ENCODE measurements at regions not wholly inside any gene's neighbourhood (a gene's known extent, or its start where the extent isn't known, plus 50 kb on each side); places are given as distances from the start of the nearest gene placed in this dataset.
A peak's percentile ranks its signal among the peaks of the same experiment; 100 is the strongest.

DNA sequence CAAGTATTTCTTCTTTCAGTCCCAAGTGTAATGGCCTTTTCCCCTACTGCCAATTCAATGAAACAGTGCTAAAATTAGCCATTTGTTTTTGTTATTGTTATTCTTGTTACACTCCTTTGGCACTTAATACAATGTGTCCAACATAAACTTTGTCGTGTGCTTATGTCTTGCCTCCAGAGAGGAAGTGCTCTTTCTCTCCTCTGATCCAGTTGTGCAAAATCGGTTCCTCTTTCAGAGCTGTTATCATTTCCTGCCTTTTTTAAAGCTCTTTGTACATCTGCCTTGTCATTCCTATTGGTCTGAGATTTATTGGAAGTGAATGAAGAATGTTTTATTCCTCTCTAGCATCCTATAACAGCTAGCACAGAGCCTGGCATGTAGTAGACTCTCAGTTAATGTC is 623.2 kb upstream of the ID2 start:
- TF ChIP-seq, protein P1, sequence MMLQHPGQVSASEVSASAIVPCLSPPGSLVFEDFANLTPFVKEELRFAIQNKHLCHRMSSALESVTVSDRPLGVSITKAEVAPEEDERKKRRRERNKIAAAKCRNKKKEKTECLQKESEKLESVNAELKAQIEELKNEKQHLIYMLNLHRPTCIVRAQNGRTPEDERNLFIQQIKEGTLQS (IDR thresholded peaks at IDR 0.05), result no peak
- TF ChIP-seq RAD21 (IDR thresholded peaks at IDR 0.05), result peak; percentile 13 to 15
- H3K4me1 ChIP-seq (ENCODE audit: control insufficient read depth in 4 of 4, insufficient read depth in 4 of 4, low read length in 3 of 4), result no peaks in the 10 kb centered on the region
- WGBS, result 74% methylated on average over 2 of the region's 2 CpGs
- H3K9me3 ChIP-seq (ENCODE audit: control insufficient read depth in 4 of 4, low read length in 3 of 4), result no peaks in the 10 kb centered on the region
- no peak for DNase-seq (ENCODE audit: low spot score)
- H3K27ac ChIP-seq (ENCODE audit: low read depth in 1 of 2, low read length in 2 of 2), result no peak overlapping the region
- no peak overlapping the region for H3K4me3 ChIP-seq (ENCODE audit: low read depth in 1 of 3, low read length in 3 of 3)
- no peaks in the 10 kb centered on the region for H3K36me3 ChIP-seq (ENCODE audit: control insufficient read depth in 4 of 4, insufficient read depth in 3 of 4, low read depth in 1 of 4, low read length in 3 of 4)
- no peak overlapping the region for H3K9ac ChIP-seq (ENCODE audit: low read depth in 1 of 2, low read length in 2 of 2)
- no peaks in the 10 kb centered on the region for H3K27me3 ChIP-seq (ENCODE audit: control insufficient read depth in 4 of 4, insufficient read depth in 4 of 4, low read length in 3 of 4)

DNA sequence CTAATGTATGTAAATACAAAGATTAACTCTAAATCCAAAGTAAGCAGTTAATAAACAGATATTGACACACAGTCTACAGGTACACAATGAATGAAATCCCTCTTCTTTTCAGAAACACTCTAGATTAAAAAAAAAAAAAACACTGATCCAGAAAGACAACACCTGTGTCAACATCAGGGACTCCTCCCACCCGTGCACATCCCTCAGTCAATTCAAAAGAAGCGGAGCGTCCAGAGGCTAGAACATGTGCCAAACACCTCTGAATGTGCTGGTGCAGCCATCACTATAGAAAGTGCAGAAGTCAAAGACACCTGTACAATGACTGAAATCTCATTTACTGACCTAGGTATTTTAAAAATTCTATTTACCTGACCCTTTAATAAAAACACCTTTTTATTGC is 622.6 kb upstream of the ID2 start:
- H3K4me3 ChIP-seq (ENCODE audit: low read depth in 1 of 3, low read length in 3 of 3), result no peak overlapping the region

DNA sequence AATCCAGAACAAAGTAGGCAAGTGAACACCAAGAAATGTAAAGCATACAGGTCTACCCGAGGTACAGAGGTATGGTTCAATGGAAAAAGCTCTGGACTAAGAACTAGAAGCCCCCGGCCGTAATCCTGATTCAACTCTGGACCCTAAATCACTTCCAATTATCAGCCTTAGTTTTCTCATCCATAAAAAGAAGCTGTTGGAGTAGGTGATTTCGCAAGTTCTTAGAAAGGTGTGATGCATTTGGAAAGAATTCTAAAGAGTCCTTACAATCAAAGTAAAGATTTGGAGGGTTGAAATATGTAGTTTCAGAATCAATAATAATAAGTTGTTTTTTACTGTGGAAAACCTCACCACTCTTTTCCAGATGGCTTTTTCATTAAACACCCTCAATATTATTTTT is 622.1 kb upstream of the ID2 start:
- Histone ChIP-seq H3K4me1 (ENCODE audit: control insufficient read depth in 4 of 4, insufficient read depth in 4 of 4, low read length in 3 of 4) (no peaks in the 10 kb centered on the region), H3K36me3 (ENCODE audit: control insufficient read depth in 4 of 4, insufficient read depth in 3 of 4, low read depth in 1 of 4, low read length in 3 of 4) (no peaks in the 10 kb centered on the region), H3K9ac (ENCODE audit: low read depth in 1 of 2, low read length in 2 of 2) (no peak overlapping the region), H3K27me3 (ENCODE audit: control insufficient read depth in 4 of 4, insufficient read depth in 4 of 4, low read length in 3 of 4) (no peaks in the 10 kb centered on the region), H3K9me3 (ENCODE audit: control insufficient read depth in 4 of 4, low read length in 3 of 4) (no peaks in the 10 kb centered on the region), H3K4me3 (ENCODE audit: low read depth in 1 of 3, low read length in 3 of 3) (no peak overlapping the region), H3K27ac (ENCODE audit: low read depth in 1 of 2, low read length in 2 of 2) (no peak overlapping the region)
- no peak for DNase-seq (ENCODE audit: low spot score)
- WGBS, result 69% methylated on average over 4 of the region's 4 CpGs
- TF ChIP-seq NR2F2 (IDR thresholded peaks at IDR 0.05), result no peak
- TF ChIP-seq RXRA (IDR thresholded peaks at IDR 0.05), result no peak
- TF ChIP-seq SP1 (IDR thresholded peaks at IDR 0.05), result no peak
- TF ChIP-seq, protein P2, sequence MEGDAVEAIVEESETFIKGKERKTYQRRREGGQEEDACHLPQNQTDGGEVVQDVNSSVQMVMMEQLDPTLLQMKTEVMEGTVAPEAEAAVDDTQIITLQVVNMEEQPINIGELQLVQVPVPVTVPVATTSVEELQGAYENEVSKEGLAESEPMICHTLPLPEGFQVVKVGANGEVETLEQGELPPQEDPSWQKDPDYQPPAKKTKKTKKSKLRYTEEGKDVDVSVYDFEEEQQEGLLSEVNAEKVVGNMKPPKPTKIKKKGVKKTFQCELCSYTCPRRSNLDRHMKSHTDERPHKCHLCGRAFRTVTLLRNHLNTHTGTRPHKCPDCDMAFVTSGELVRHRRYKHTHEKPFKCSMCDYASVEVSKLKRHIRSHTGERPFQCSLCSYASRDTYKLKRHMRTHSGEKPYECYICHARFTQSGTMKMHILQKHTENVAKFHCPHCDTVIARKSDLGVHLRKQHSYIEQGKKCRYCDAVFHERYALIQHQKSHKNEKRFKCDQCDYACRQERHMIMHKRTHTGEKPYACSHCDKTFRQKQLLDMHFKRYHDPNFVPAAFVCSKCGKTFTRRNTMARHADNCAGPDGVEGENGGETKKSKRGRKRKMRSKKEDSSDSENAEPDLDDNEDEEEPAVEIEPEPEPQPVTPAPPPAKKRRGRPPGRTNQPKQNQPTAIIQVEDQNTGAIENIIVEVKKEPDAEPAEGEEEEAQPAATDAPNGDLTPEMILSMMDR (IDR thresholded peaks at IDR 0.05; ENCODE audit: low read depth, low read length, missing input control), result no peak

More for the DNA sequence above, 622.6 kb upstream of the ID2 start:
- H3K9me3 ChIP-seq (ENCODE audit: control insufficient read depth in 4 of 4, low read length in 3 of 4), result no peaks in the 10 kb centered on the region
- H3K4me1 ChIP-seq (ENCODE audit: control insufficient read depth in 4 of 4, insufficient read depth in 4 of 4, low read length in 3 of 4), result no peaks in the 10 kb centered on the region
- no peak for TF ChIP-seq HNF4G (IDR thresholded peaks at IDR 0.05)
- TF ChIP-seq EGR1 (IDR thresholded peaks at IDR 0.05; ENCODE audit: low read depth in 2 of 2), result no peak
- WGBS, result 89% methylated on average over 3 of the region's 3 CpGs
- no peak overlapping the region for H3K27ac ChIP-seq (ENCODE audit: low read depth in 1 of 2, low read length in 2 of 2)
- H3K9ac ChIP-seq (ENCODE audit: low read depth in 1 of 2, low read length in 2 of 2), result no peak overlapping the region
- DNase-seq (ENCODE audit: low spot score), result no peak
- H3K27me3 ChIP-seq (ENCODE audit: control insufficient read depth in 4 of 4, insufficient read depth in 4 of 4, low read length in 3 of 4), result no peaks in the 10 kb centered on the region
- no peaks in the 10 kb centered on the region for H3K36me3 ChIP-seq (ENCODE audit: control insufficient read depth in 4 of 4, insufficient read depth in 3 of 4, low read depth in 1 of 4, low read length in 3 of 4)

DNA sequence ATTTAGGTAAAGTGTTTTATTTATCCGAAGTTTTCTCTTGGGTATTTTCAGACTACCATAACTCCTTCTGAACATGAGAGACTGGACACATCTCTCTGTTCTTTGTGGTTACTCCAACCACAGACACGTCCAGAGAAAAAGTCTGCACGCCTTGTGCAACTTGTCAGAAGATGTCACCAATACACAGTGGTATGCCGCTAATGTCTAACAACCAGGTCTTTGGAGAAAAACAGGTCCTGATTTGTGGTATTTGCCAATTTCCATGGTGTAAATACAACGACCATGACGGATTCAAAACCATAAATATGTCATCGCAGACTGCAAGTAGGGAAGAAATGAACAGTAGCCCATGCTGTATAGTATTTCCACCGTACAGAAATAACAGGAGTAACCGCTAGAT is 620.6 kb upstream of the ID2 start:
- no peaks in the 10 kb centered on the region for H3K36me3 ChIP-seq (ENCODE audit: control insufficient read depth in 4 of 4, insufficient read depth in 3 of 4, low read depth in 1 of 4, low read length in 3 of 4)
- H3K9me3 ChIP-seq (ENCODE audit: control insufficient read depth in 4 of 4, low read length in 3 of 4), result no peaks in the 10 kb centered on the region
- no peak for DNase-seq (ENCODE audit: low spot score)
- WGBS, result 92% methylated on average over 9 of the region's 9 CpGs
- H3K27me3 ChIP-seq (ENCODE audit: control insufficient read depth in 4 of 4, insufficient read depth in 4 of 4, low read length in 3 of 4), result no peaks in the 10 kb centered on the region
- H3K27ac ChIP-seq (ENCODE audit: low read depth in 1 of 2, low read length in 2 of 2), result no peak overlapping the region
- no peak overlapping the region for H3K9ac ChIP-seq (ENCODE audit: low read depth in 1 of 2, low read length in 2 of 2)
- TF ChIP-seq, protein P1 (IDR thresholded peaks at IDR 0.05), result no peak
- TF ChIP-seq RAD21 (IDR thresholded peaks at IDR 0.05), result no peak
- no peak for TF ChIP-seq NR2F2 (IDR thresholded peaks at IDR 0.05)
- no peak for TF ChIP-seq FOXA2 (IDR thresholded peaks at IDR 0.05)
- TF ChIP-seq EGR1 (IDR thresholded peaks at IDR 0.05; ENCODE audit: low read depth in 2 of 2), result no peak
- TF ChIP-seq, protein P3, sequence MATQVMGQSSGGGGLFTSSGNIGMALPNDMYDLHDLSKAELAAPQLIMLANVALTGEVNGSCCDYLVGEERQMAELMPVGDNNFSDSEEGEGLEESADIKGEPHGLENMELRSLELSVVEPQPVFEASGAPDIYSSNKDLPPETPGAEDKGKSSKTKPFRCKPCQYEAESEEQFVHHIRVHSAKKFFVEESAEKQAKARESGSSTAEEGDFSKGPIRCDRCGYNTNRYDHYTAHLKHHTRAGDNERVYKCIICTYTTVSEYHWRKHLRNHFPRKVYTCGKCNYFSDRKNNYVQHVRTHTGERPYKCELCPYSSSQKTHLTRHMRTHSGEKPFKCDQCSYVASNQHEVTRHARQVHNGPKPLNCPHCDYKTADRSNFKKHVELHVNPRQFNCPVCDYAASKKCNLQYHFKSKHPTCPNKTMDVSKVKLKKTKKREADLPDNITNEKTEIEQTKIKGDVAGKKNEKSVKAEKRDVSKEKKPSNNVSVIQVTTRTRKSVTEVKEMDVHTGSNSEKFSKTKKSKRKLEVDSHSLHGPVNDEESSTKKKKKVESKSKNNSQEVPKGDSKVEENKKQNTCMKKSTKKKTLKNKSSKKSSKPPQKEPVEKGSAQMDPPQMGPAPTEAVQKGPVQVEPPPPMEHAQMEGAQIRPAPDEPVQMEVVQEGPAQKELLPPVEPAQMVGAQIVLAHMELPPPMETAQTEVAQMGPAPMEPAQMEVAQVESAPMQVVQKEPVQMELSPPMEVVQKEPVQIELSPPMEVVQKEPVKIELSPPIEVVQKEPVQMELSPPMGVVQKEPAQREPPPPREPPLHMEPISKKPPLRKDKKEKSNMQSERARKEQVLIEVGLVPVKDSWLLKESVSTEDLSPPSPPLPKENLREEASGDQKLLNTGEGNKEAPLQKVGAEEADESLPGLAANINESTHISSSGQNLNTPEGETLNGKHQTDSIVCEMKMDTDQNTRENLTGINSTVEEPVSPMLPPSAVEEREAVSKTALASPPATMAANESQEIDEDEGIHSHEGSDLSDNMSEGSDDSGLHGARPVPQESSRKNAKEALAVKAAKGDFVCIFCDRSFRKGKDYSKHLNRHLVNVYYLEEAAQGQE (IDR thresholded peaks at IDR 0.05), result no peak
- no peak for TF ChIP-seq RXRA (IDR thresholded peaks at IDR 0.05)
- TF ChIP-seq, protein P4, sequence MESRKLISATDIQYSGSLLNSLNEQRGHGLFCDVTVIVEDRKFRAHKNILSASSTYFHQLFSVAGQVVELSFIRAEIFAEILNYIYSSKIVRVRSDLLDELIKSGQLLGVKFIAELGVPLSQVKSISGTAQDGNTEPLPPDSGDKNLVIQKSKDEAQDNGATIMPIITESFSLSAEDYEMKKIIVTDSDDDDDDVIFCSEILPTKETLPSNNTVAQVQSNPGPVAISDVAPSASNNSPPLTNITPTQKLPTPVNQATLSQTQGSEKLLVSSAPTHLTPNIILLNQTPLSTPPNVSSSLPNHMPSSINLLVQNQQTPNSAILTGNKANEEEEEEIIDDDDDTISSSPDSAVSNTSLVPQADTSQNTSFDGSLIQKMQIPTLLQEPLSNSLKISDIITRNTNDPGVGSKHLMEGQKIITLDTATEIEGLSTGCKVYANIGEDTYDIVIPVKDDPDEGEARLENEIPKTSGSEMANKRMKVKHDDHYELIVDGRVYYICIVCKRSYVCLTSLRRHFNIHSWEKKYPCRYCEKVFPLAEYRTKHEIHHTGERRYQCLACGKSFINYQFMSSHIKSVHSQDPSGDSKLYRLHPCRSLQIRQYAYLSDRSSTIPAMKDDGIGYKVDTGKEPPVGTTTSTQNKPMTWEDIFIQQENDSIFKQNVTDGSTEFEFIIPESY (IDR thresholded peaks at IDR 0.05), result no peak
- no peak for TF ChIP-seq HNF4G (IDR thresholded peaks at IDR 0.05)
- TF ChIP-seq, protein P5, sequence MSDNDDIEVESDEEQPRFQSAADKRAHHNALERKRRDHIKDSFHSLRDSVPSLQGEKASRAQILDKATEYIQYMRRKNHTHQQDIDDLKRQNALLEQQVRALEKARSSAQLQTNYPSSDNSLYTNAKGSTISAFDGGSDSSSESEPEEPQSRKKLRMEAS (IDR thresholded peaks at IDR 0.05), result no peak
- no peak for TF ChIP-seq HNF4A (conservative IDR thresholded peaks at IDR 0.05)
- H3K4me3 ChIP-seq (ENCODE audit: low read depth in 1 of 3, low read length in 3 of 3), result no peak overlapping the region
- H3K4me1 ChIP-seq (ENCODE audit: control insufficient read depth in 4 of 4, insufficient read depth in 4 of 4, low read length in 3 of 4), result no peaks in the 10 kb centered on the region
